GM18870 (cell line): ENCODE measurements at regions not wholly inside any gene's neighbourhood (a gene's known extent, or its start where the extent isn't known, plus 50 kb on each side); places are given as distances from the start of the nearest gene placed in this dataset.

Experiments
- ATAC-seq: cut with Tn5 transposase; IDR thresholded peaks from one replicate; pipeline ENCODE4 v1.9.1; 2021; ENCODE audit warnings: moderate library complexity; ENCODE audit not compliant: unreplicated experiment

DNA sequence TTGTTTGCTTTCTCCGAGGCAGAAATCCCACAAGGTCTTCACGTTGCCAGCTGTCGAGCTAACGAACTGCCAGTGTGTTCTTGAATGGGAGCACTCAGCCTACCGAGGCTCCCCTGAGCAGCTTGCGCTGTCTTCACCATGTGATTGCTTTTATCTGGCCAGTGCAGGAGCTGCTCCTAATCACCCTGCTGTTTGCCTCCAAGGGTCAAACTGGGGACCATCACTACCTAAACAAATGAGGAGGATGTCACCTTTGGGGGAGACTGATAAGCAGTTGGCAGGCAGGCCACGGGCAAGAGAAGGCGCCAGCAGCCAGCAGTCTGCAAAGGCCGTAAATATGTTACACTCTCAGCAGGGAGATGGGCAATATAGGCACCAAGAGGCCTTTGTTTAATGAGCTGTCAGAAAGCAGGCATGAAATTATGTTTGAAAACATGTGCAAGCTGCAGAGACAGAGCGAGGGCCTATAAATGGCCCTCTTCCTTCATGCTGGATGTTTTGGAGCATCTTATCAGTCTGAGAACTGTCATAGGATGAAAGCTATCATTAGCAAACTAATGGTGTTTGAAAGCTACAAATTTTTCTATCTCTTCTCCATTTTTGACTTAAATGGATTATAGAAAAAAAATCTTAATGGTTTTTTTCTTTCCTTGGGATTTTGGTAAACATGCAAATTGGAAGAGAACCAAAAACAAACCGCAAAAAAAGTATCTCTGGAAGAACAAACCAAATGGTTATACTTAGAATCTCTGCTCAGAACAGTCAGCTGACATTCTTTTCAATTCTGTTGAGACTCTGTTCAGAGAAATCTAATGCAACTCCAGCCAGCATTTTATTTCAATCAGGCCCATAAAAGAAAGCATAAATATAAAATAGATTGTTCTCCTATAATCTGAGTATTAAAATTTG, 267.3 kb upstream of the NPVF start:
- no peak for ATAC-seq

DNA sequence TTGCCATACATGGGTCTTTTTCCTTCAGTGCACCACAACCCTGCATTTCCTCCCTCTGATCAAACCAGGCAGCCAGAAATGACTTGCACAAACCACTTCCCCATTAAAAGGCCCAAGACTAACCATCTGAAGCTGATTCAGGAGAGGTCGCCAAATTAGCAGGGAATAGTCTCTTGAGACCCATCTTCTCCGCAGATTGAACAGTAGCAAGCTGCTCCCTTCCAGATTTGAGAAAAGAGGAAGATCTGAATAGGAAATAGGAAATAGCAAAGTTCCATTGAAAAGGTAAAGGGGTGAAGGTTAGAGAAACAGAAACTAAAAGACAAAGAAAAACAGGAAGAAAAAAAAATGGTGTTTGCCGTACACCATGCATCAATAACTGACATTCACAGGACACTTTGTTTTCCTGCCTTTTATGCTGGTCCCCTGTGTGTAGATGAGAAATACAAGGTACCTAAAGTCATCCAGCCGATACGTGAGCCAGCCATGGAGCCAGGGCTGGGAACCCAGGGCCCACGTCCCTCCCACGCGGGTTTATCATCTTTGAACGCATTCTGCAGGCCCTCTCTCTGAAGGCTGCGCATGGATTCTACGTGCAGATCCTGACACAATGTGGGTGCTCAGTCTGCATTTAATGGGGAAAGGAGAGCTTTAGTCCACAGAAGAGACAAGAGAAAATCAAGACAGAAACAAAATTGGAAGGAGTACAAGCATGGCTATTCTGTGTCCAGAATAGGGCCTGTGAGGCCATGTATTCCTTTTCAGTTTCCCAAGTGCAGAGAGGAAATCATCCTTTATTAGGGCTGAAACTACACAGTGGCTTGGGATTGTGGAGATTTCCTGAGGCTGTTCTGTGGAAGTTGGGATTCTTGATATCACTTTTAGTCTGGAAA, 268.4 kb upstream of the NPVF start:
- peak; percentile 79 for ATAC-seq

GRCh38 chr7:25500393-25500921, 272.2 kb upstream of the NPVF start:
- ATAC-seq: no peak

- ATAC-seq: no peak
Observed at GRCh38 chr7:25503306-25503705, 275.0 kb upstream of the NPVF start.

- ATAC-seq: no peak
Observed at GRCh38 chr7:25512061-25512687, 283.9 kb upstream of the NPVF start.

GRCh38 chr7:25515633-25516275, 287.5 kb upstream of the NPVF start:
- no peak for ATAC-seq

GRCh38 chr7:25517906-25518305, 289.6 kb upstream of the NPVF start:
- ATAC-seq: no peak

- no peak for ATAC-seq
Observed at GRCh38 chr7:25520017-25520416, 291.7 kb upstream of the NPVF start.

GRCh38 chr7:25520516-25520915, 292.2 kb upstream of the NPVF start:
- no peak for ATAC-seq

DNA sequence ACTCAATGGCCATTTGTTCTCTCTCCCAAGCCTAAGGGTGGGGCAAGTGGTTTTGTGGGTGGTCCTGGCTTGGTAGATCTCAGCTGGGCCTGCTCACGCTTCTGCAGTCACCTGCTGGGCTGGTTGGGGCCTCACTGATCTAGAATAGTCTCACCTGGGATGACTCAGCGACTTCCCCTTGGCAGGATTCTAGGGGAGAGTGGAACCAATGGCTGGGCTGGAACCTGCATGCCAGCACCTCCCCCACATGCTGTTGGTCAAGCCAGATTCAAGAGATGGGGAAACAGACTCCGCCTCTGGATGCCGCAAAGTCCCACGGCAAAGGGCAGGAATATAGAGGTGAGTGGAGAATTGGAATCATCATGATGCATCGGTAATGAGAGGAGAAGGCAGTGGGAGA, 292.9 kb upstream of the NPVF start:
- ATAC-seq: no peak

- ATAC-seq: no peak
Observed at GRCh38 chr7:25522727-25523126, 294.4 kb upstream of the NPVF start.

DNA sequence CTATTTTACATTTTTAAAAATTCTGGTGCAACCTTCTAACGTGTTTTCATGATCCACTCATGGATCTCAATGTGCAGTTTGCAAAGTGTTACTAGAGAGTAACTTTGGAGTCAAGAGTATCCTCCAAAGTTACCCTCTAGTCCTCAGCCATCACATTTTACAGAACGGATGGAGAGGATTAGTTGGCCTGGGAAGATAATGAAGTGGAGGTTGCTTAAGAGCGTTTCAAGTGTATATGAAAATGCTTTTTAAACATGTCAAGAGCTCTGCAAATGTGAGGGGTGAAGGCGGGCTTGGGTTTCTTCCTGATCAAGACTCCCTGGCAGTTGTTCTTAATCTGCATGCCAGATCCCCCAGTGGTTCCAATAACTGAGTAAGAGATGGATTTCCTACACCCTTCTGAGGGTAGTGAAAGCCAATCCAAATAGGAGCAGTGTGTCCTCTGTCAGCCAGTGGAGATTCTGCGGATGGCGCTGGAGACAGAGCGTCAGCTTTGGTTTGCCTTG, 299.4 kb upstream of the NPVF start:
- no peak for ATAC-seq

- ATAC-seq: no peak
Observed at GRCh38 chr7:25529320-25529719, 301.0 kb upstream of the NPVF start.

DNA sequence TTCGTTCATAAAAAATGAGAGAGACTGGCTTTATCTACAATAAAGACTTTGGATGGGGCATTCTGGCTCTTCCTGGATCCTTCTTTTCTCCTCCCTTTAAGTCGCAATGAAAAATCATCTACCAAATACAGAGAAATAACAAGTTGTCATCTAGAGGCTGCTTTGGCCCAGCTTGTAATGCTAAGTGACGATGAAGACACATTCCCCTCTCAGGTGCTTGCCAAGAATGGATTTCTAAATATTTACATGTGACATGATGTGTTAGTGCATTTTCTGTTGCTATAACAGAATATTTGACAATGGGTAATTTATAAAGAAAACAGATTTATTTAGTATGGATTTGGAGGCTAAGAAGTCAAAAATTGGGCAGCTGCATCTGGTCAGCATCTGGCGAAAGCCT, 308.6 kb upstream of the NPVF start:
- no peak for ATAC-seq

DNA sequence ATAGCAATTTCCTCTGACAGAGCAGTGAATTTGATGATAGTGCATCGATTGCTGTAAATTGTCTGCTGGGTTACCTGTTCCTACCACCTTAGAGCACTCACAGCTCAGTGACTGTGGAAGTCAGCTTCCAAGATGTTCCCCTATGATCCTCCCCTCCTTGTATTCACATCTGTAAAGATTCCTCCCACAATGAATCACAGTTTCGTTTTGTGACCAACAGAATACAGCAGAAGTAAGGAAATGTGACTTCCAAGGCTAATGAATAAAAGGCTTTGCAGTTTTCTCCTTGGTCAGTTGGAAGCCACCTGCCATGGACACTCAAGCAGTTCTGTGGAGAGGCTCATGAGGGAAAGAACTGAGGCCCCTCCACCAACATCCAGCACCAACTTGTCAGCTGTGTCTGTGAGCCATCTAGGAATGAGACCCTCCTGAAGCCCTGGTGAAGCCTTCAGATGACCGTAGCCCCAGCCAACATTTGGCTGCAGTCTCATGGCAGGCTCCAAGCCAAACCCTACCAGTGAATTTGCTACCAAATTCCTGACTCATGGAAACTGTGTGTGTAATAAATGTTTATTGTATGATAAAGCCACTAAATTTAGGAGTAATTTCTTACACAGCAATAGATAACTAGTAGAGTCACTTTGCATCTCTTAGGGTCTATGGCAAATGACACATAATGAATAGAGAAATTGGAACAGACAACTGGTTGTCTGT, 309.5 kb upstream of the NPVF start:
- ATAC-seq: no peak

GRCh38 chr7:25541094-25541821, 313.0 kb upstream of the NPVF start:
- no peak for ATAC-seq

GRCh38 chr7:25541877-25542276, 313.6 kb upstream of the NPVF start:
- ATAC-seq: no peak

- ATAC-seq: no peak
Observed at GRCh38 chr7:25543210-25543609, 314.9 kb upstream of the NPVF start.

DNA sequence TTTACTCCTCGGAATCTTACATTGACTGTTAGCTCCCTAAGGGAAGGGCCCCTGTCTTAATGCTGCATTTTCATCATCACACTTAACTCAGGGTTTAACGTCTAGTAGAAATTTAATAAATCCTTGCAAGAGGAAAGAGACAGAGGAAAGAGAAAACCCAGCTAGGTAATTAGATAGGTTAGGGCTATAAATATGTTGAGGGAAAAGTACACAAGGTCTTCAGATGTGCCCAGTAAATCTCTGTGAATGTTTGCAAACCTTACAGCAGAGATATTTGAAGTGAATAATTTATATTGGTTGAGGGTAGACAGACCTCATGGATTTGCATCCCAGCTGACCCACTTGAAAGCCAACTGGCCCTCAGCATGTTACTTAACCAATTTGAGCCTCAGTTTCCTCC, 315.5 kb upstream of the NPVF start:
- ATAC-seq: no peak
